ENCODE measurements at regions not wholly inside any gene's neighbourhood (a gene's known extent, or its start where the extent isn't known, plus 50 kb on each side); places are given as distances from the start of the nearest gene placed in this dataset.

GRCh38 chr14:86363576-86363975 is 833.6 kb downstream of the FLRT2 start:
- TF ChIP-seq CTCF (IDR thresholded peaks at IDR 0.05; ENCODE audit: poor library complexity) (no peak), EZH2 (IDR thresholded peaks at IDR 0.05; ENCODE audit: borderline replicate concordance) (no peak), EZH2phosphoT487 (IDR thresholded peaks at IDR 0.05; ENCODE audit: low read depth, severe bottlenecking, unreplicated experiment) (no peak)

All from hepatocyte (in vitro differentiated cells).